DOHH2 (cell line): ENCODE measurements at regions not wholly inside any gene's neighbourhood (a gene's known extent, or its start where the extent isn't known, plus 50 kb on each side); places are given as distances from the start of the nearest gene placed in this dataset.

Experiments
- CTCF ChIP-seq: fragments of 200-600 bp; sonication (generic); IDR thresholded peaks from one replicate; pipeline ENCODE4 v1.5.1; 2014; ENCODE audit warnings: antibody characterized with exemption, mild to moderate bottlenecking, low read depth, low read length; ENCODE audit not compliant: poor library complexity, severe bottlenecking
- EZH2phosphoT487 ChIP-seq: fragments of 200-600 bp; sonication (generic); IDR thresholded peaks from 2 replicates; pipeline ENCODE4 v1.6.1; 2017; ENCODE audit warnings: borderline replicate concordance, mild to moderate bottlenecking, antibody characterized with exemption, low read length, moderate library complexity, mixed read lengths

GRCh38 chr9:100698945-100699344 is 121.1 kb downstream of the CAVIN4 start:
- no peak for TF ChIP-seq CTCF
- TF ChIP-seq EZH2phosphoT487 = no peak
